Midbrain (tissue), 1 donor: ENCODE measurements at regions not wholly inside any gene's neighbourhood (a gene's known extent, or its start where the extent isn't known, plus 50 kb on each side); places are given as distances from the start of the nearest gene placed in this dataset.

Source experiments
- DNase-seq: peaks from one replicate; lab custom pipeline; 2025; lab: John Stamatoyannopoulos, UW

- no peak for DNase-seq
These were observed 181.4 kb upstream of the SHH start for GRCh38 chr7:155993420-155994278.

- no peak for DNase-seq
These were observed 180.7 kb upstream of the SHH start for GRCh38 chr7:155992974-155993373.

DNA sequence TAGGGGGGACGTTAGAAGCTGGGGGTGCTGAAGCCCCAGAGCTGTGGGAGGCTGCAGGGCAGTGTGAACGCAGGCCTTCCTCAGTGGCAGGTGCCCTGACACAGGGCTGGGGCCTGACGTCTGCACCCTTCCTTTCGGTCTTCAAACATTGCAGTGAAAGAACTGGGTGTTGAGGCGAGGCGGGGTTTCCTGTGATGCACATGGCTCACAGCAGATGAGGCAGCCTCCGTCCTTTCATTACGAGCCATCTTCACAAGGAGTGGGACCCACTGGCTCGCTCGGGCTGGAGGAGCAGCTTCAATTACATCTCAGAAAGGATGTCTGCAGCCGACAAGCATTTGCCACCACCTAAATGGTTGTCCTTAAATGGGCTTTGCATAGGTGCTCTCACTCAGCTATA lies 180.3 kb upstream of the SHH start:
- no peak for DNase-seq

GRCh38 chr7:155992107-155992506 lies 179.8 kb upstream of the SHH start:
- no peak for DNase-seq

- DNase-seq = no peak
These were observed 179.2 kb upstream of the SHH start for GRCh38 chr7:155991470-155991869.

DNA sequence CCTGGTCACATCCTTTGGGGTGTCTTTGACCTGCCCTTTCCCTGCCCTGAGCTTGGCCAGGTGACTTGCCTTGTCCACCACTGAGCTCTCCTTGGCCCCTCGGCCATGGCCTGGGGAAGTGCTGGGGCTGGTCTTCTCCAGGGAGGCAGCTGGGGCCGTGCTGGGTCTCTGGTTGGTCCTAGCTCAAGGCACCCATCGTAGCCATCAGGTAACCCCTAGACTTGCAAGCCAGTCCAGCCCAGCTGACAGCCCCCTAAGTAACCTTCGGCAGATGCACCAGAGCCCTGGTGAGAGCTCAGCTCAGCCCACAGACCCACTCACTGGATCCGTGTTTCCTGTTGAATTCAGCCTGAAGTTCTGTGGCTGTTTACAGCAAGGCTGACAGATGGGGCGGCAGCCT lies 176.2 kb upstream of the SHH start:
- no peak for DNase-seq

DNA sequence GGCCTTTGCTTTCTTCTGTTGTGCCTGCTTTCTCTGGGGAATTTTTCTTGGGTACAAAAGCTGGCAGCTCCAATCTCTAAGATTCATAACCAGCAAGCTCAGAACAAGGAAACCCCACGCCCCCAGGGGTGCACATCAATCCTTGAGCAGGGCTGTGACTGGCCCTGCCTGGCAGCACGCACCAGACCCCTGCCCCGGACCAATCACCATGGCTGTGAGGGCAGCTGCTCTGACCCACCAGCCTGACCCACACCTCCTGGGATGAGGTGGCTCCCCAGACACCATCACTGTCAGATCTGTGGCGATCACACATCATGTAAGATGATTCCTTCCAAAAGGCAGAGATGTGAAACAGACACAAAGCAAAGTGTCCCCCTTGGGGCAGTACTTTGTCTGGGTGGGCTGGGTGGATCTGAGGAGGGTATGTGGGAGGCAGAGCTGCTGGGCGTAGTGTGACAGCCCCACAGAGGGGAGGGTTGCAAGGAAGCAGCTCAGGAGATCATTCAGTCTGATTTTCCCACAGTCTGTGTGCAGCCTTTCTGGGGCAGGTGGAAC lies 175.5 kb upstream of the SHH start:
- DNase-seq = no peak

DNA sequence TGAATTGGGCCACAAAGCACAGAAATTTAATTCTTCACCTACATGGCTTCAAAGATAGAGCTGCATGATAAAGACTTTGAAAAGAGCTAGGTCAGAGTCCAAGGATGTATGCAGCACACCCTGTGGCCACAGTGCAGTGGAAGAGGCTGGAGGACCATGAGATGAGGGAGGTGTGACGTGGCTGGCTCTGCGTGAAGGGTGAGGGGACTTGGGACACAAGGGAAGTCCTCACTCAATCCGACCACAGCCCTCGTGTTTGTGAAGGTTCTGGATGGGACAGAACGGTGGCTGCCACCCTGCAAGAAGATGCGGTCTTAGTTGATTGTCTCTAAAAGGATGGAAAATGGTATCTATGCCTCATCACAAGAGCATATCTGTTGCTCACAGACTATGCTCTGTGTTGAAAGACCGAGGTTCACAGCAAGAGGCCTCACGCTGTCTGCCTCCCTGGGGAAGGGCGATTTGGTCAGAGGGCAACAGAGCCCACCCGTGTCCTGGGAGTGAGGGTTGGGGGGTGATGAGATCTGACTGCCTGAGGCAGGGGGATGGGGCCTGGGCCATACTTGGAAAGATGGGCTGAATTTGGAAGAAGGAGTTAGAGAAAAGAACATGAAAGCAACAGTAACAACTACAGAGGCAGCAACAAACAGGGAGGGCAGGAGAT lies 174.4 kb upstream of the SHH start:
- no peak for DNase-seq

DNA sequence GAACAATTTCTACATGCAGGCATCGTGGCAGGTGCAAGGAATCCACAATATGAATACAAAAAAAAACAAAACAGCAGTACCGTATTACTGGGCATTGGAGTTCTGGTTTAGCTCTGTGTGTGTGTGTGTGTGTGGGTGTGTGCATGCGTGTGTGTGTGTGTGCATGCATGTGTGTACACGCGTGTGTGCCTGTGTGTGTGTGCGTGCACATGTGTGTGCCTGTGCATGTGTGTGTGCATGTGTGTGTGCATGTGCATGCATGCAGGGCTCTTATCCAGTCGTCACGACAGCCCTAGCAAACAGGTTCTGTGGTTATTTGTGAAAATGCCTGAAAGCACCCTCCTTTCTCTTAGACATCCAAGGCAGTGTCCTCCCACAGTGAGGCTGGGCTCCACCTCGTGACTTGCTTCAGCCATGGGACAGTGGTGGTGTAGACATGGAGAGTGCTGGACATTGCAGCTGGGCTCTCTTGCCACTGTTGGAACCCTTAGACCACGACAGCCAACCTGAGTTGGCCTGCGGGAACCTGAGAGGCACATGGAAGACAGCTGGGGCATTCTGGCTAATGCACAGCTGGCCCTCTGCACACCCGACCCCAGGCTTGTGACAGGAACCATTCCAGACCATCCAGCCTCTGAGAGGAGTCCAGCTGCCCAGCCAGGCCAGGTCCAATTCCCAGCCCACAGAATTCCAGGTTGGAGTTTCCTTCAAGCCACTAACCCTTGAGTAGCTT lies 173.4 kb upstream of the SHH start:
- no peak for DNase-seq

GRCh38 chr7:155984609-155985405 lies 172.5 kb upstream of the SHH start:
- DNase-seq = no peak

GRCh38 chr7:155984028-155984580 lies 171.8 kb upstream of the SHH start:
- DNase-seq = no peak

GRCh38 chr7:155983176-155983815 lies 171.0 kb upstream of the SHH start:
- DNase-seq = no peak

DNA sequence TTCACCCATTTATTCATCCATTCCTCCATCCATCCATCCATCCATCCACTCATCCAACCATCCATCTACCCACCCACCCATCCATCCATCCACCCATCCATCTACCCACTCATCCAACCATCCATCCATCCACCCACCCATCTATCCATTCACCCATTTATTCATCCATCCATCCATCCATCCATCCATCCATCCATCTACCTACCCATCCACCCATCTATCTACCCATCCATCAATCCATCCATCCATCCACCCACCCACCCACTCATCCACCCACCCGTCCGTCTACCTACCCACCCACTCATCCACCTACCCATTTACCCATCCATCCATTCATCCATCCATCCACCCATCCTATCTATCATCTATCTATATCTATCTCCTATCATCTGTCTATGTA lies 169.4 kb upstream of the SHH start:
- no peak for DNase-seq

DNA sequence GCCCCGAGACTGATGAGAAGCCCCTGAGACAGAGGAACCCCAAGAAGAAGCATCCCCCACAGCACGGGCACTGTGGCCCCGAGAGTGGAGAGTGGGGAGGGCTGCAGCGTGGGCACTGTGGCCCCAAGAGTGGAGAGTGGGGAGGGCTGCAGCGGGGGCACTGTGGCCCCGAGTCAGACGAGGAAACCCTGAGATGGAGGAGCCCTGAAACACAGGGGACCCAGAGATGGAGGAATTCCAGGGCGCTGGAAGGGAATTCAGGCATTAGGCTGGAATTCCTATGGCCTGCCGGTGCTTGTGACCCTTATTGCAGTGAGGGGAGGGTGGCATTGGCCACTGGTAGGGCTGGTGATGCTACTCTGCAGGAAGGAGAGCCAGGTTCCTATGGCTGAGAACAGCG lies 168.6 kb upstream of the SHH start:
- no peak for DNase-seq

DNA sequence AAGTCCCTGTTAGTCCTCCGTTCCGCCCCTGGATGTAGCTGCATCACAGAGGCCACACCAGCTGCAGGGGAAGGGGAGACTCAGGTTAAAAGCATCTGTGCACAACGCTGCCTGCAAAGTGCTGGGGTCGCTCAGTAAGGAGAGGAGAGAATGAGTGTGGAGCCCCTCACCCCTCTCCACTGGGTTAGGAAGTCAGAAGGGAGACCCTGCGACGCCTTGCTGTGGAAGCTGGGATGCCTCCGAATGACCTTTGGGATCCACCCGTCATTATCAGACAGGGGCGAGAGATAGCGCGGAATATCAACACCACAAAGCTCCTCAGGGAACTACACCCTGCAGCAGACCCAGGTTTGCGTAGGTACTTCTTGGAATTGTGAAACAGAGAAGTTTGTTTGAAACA lies 167.7 kb upstream of the SHH start:
- DNase-seq = no peak

- no peak for DNase-seq
These were observed 167.3 kb upstream of the SHH start for GRCh38 chr7:155979566-155979965.

- DNase-seq = no peak
These were observed 163.2 kb upstream of the SHH start for GRCh38 chr7:155975490-155975889.

- no peak for DNase-seq
These were observed 162.1 kb upstream of the SHH start for GRCh38 chr7:155974186-155974897.

DNA sequence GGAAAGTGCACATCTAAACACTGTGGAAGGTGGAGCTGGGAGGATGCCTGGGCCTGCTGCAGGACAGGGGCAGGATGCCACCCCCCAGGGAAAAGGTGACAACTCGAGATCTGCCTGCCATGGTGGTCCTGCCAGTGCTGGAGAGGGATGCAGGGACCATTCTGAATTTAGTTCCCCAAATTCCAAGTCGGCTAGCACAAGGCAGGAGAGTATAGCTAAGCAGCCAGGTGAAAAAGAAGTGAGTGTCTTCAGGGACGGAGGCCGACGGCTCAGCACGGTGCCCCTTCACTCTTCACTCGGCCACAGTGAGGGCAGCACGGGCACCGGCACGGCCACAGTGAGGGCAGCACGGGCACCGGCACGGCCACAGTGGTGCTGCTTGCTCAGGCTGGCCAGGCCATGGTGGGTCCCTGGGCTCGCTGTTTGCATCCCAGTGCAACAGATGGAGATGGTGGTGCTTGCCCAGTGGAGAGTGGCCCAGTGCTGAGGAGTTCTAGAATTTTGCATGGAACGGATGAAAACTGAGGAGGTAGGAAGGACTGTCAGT lies 161.3 kb upstream of the SHH start:
- DNase-seq = no peak
